ENCODE measurements at regions not wholly inside any gene's neighbourhood (a gene's known extent, or its start where the extent isn't known, plus 50 kb on each side); places are given as distances from the start of the nearest gene placed in this dataset.

GRCh38 chrX:68917799-68918198 lies 89.0 kb downstream of the EFNB1 start:
- DNase-seq, result no peak

- DNase-seq, result no peak
These were observed 88.1 kb downstream of the EFNB1 start for GRCh38 chrX:68916891-68917290.

- DNase-seq, result no peak
These were observed 87.0 kb downstream of the EFNB1 start for GRCh38 chrX:68915778-68916177.

GRCh38 chrX:68914479-68914946 lies 85.7 kb downstream of the EFNB1 start:
- DNase-seq, result no peak

- DNase-seq, result no peak
These were observed 84.4 kb downstream of the EFNB1 start for GRCh38 chrX:68913249-68913547.

- DNase-seq, result no peak
These were observed 83.3 kb downstream of the EFNB1 start for GRCh38 chrX:68912113-68912512.

GRCh38 chrX:68910731-68911428 lies 82.1 kb downstream of the EFNB1 start:
- DNase-seq, result no peak

- no peak for DNase-seq
These were observed 81.1 kb downstream of the EFNB1 start for GRCh38 chrX:68909945-68910344.

GRCh38 chrX:68908071-68908470 lies 79.2 kb downstream of the EFNB1 start:
- DNase-seq, result no peak

GRCh38 chrX:68902706-68903504 lies 74.1 kb downstream of the EFNB1 start:
- DNase-seq, result no peak

- DNase-seq, result no peak
These were observed 72.7 kb downstream of the EFNB1 start for GRCh38 chrX:68901519-68901918.

- no peak for DNase-seq
These were observed 69.8 kb downstream of the EFNB1 start for GRCh38 chrX:68898598-68898997.

GRCh38 chrX:68897118-68897945 lies 68.5 kb downstream of the EFNB1 start:
- DNase-seq, result no peak

GRCh38 chrX:68896581-68896980 lies 67.8 kb downstream of the EFNB1 start:
- DNase-seq, result no peak

- DNase-seq, result no peak
These were observed 67.0 kb downstream of the EFNB1 start for GRCh38 chrX:68895778-68896177.

- DNase-seq, result peak in 1 of 2 experiments; percentile 12
These were observed 66.5 kb downstream of the EFNB1 start for GRCh38 chrX:68895341-68895755.

GRCh38 chrX:68894513-68895340 lies 65.9 kb downstream of the EFNB1 start:
- no peak for DNase-seq

- DNase-seq, result no peak
These were observed 65.3 kb downstream of the EFNB1 start for GRCh38 chrX:68894142-68894512.

GRCh38 chrX:68892651-68893050 lies 63.8 kb downstream of the EFNB1 start:
- DNase-seq, result no peak

GRCh38 chrX:68892134-68892533 lies 63.3 kb downstream of the EFNB1 start:
- no peak for DNase-seq
